NCI-H2196 (cell line): ENCODE measurements at regions not wholly inside any gene's neighbourhood (a gene's known extent, or its start where the extent isn't known, plus 50 kb on each side); places are given as distances from the start of the nearest gene placed in this dataset.

ENCODE experiments used
- DNase-seq: peaks from one replicate; lab custom pipeline; 2025; ENCODE audit not compliant: unreplicated experiment; lab: John Stamatoyannopoulos, UW

GRCh38 chr15:29612096-29612495 lies 210.2 kb downstream of the TJP1 start:
- no peak for DNase-seq

GRCh38 chr15:29611057-29611456 lies 211.2 kb downstream of the TJP1 start:
- DNase-seq, result no peak

GRCh38 chr15:29601811-29602210 lies 220.5 kb downstream of the TJP1 start:
- DNase-seq, result no peak

- DNase-seq, result no peak
These were observed 222.0 kb downstream of the TJP1 start for GRCh38 chr15:29600262-29600661.

- no peak for DNase-seq
These were observed 226.0 kb downstream of the TJP1 start for GRCh38 chr15:29596266-29596665.

GRCh38 chr15:29593629-29594028 lies 228.6 kb downstream of the TJP1 start:
- DNase-seq, result no peak

GRCh38 chr15:29593111-29593510 lies 229.2 kb downstream of the TJP1 start:
- DNase-seq, result no peak

- DNase-seq, result no peak
These were observed 231.6 kb downstream of the TJP1 start for GRCh38 chr15:29590701-29591100.

GRCh38 chr15:29589975-29590374 lies 232.3 kb downstream of the TJP1 start:
- no peak for DNase-seq

- no peak for DNase-seq
These were observed 232.9 kb downstream of the TJP1 start for GRCh38 chr15:29589416-29589815.

- DNase-seq, result no peak
These were observed 248.9 kb downstream of the TJP1 start for GRCh38 chr15:29573197-29573838.

- no peak for DNase-seq
These were observed 250.4 kb downstream of the TJP1 start for GRCh38 chr15:29571792-29572431.

GRCh38 chr15:29570948-29571791 lies 251.1 kb downstream of the TJP1 start:
- DNase-seq, result peak; percentile 12

GRCh38 chr15:29570121-29570947 lies 251.9 kb downstream of the TJP1 start:
- no peak for DNase-seq

- DNase-seq, result no peak
These were observed 252.7 kb downstream of the TJP1 start for GRCh38 chr15:29569533-29570092.

GRCh38 chr15:29568840-29569532 lies 253.3 kb downstream of the TJP1 start:
- peak; percentile 6 for DNase-seq

- DNase-seq, result no peak
These were observed 254.9 kb downstream of the TJP1 start for GRCh38 chr15:29567336-29567735.

- DNase-seq, result no peak
These were observed 255.4 kb downstream of the TJP1 start for GRCh38 chr15:29566914-29567313.

GRCh38 chr15:29563112-29563511 lies 259.2 kb downstream of the TJP1 start:
- DNase-seq, result no peak

GRCh38 chr15:29560896-29561295 lies 261.4 kb downstream of the TJP1 start:
- DNase-seq, result no peak
